GM18511 (cell line): ENCODE measurements at regions not wholly inside any gene's neighbourhood (a gene's known extent, or its start where the extent isn't known, plus 50 kb on each side); places are given as distances from the start of the nearest gene placed in this dataset.
"Not testable (repeated sequence)": the region's sequence is repeated elsewhere in the genome, so short reads cannot be mapped to it uniquely, and the experiment has no call there.

Experiments
- ATAC-seq: cut with Tn5 transposase; IDR thresholded peaks from one replicate; pipeline ENCODE4 v1.9.1; 2021; ENCODE audit warnings: mild to moderate bottlenecking, moderate library complexity; ENCODE audit not compliant: unreplicated experiment

DNA sequence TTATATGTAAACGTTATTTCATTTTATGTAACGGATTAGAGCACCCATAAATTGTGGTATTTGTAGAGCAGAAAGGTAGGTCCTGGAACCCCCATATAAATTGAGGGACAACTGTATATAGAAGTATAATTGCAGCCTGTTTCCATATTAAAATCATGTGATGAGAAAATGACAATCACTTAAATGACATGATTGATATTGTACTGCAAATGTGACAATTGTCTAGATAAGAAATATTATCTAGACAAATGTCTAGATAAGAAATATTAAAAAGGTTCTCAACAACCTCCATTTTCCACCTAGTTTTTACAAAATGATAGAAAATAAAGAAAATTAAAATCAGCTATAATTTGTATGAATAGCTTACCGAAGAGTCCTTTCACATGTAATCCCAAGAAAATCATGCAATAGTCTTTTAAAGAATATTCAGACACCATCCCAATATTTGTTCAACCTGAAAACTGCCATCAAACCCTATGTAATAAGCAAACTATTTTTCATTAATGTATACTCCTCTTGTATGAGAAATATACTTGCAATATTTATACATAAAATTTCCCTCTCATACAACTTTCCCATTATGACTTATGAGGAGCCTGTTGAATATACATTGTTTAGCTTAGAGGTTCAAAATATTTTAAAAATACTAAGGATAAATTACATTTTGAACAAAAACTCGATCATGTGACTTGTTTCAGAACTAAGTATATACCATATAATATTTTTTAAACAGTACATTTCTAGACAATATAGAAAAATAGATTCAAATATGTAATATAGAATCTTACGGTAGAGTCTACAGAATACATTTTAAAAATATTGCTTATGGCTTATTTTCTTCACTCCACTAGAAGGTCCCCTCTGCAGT, 153.2 kb downstream of the CRPPA start:
- ATAC-seq = no peak

DNA sequence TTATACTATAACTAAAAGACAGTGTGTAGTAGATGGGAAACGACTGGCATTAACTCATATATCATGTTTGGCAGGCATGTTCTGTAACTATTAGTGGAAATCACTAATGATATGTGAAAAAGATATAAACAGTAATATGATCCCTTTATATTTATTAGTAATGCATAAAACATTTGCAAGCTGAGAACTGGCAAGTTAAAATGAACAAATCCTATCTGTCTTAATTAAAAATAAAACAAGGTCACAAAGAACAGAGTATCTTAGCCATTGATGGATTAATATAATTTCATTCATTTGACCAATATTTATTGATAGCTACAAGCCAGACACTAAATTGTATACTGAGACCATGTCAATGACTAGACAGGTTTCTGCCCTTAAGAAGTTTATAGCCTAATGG, 154.5 kb downstream of the CRPPA start:
- no peak for ATAC-seq

DNA sequence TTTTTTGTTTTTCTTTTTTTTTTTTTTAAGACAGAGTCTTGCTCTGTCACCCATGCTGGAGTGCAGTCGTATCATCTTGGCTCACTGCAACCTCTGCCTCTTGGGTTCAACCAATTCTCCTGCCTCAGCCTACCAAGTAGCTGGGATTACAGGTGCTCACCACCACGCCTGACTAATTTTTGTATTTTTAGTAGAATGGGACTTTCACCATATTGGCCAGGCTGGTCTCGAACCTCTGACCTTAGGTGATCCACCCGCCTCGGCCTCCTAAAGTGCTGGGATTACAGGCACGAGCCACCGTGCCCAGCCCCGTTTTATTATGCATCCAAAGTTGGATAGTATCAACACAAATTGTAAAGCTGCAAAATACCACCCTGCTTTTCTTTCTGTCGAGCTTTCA, 154.9 kb downstream of the CRPPA start:
- not testable (repeated sequence) for ATAC-seq

DNA sequence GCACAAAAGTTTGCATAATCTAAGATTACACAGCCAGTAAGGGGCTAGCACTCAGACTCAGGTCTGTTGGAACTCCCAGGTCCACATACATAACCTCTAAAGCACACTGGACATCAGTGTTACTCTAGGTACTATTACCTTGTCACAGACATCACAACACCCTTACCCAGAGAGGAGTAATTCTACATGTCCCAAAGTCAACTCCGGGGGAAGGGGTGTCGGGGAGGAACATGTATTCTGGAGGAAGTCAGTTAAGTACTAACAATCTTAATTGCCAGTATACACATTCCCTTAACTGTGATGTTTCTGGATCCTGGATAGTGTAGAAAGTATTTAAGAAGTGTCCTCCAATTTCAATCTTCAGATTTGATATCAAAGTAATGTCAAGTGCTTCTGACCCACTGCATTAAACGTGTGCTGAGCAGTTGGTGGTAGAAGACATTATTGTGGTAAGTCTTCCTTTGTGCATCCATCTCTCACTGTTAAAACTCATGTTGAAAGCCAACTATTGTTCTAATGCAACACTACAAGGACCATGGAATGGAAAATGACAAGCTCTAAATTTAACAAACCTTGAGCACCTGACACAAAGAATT, 155.4 kb downstream of the CRPPA start:
- ATAC-seq = no peak

DNA sequence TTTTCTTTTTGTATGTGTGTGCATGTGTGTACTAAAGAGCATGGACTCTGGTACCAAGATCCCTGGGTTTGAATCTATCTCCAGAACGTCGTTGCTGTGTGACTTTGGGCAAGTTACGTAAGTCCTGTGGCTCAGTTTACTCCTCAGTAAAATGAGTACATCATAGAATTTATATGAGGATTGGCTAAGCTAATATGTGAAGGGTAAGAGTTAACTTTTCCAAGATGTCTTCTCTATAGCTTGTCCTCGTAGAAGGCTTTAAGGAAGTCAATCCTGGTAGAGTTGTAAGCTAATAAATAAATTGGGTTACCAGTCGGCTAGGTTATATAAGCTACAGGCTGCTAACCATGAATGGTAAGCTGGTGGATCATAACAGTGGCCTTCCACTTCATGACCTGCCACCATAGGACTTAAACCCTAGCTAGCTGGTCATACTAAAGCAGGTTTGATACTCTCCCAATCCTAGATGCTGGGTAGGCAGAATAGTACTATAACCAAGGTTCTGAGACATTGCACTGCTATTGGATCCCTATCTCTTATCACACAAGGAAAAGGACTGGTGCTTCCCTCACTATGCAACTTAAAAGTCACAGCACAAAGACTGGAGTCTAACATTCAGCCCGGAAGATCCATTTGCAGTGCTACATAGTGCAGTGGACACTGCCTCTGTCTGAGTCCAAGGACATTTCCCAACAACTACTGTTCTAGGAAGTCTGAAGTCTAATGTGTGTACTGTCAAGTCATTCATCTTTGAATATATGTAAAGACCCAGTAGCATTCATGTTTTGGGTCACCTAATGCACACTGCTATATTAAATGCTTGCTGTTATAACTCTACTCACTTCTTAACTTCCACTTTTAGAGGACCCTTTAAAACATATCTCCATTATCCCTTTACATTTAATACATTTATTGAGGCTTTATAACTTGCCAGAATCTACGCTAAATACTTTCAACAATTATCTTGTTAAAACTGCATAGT, 156.2 kb downstream of the CRPPA start:
- ATAC-seq = no peak

DNA sequence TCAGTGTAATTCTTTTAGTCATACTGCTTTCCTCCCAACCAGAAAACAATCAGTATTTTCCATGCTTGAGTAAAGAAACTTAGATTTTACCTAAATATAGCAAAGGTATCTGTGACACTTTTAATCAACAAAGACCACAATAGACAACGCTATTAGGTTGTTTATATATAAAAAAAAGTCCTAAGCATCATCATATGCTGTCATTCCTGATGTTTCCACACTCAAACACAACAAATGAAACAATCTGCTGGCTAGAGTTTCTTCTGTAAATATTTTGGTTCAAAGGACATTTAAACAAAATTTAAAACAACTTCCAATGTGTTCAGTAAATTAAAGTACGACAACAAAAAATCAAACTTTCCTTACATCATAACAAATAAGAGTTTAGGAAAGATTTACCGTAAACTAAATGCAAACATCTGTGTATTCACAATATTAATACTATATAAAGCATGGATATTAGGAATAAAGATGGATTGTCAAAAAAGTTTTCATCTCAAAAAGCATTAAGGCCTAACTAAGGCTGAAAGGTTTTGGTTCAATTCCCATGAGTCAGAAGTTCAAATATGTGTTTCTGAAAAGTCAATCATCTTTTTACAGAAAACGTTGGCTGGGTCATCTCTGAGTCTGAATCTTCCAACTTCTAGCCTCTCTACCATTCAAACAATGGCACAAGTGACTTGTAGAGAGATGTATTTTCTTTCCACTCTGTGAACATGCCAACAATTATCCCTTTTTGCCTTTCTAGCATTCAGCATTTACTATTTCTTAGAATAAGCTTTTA, 157.1 kb downstream of the CRPPA start:
- ATAC-seq = no peak

DNA sequence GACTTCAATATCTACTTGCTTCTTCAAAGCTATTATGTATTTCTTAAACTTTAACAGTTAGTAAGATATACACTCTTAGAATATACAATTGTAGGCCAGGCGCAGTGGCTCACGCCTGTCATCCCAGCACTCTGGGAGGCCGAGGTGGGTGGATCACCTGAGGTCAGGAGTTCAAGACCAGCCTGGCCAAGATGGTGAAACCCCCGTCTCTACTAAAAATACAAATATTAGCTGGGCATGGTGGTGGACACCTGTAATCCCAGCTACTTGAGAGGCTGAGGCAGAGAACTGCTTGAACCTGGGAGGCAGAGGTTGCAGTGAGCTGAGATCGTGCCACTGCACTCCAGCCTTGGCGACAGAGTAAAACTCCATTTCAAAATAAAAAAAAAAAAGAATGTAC, 158.0 kb downstream of the CRPPA start:
- not testable (repeated sequence) for ATAC-seq

DNA sequence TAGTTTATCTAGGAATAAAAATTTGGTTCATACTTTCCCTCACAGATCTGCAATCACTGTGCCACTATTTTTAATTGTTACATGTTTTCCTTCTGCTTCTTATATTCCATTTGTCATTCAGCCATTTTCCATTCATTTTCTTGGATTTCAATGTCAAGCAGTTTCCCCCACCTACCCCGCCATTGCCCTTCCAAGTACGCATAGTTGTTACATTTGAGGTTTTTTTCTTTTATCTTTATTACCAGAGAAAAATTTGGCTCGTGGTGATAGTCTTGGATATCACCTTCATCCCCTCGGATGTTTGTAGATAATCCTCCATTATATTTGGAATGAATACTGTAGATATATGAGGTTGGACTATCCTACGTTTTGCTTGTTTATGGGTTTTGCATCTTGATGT, 159.7 kb downstream of the CRPPA start:
- no peak for ATAC-seq

DNA sequence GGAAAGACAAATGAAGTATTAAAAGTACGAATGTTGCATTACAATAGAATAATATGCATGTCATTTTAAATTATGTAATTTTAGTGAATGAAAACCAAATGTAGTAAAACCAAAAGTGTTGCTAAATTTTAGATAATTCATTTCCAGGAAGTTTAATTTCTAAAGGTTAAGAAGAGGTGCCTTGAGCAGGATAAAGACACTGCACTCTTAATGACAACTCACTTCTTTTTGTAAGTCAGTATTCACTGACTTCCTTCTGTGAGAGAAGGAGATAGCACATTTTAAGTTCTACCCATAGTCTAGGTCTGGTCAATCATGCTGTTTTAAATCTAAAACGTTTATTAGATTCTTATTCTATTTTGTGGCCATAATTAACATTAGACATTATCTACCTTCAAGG, 160.2 kb downstream of the CRPPA start:
- no peak for ATAC-seq

DNA sequence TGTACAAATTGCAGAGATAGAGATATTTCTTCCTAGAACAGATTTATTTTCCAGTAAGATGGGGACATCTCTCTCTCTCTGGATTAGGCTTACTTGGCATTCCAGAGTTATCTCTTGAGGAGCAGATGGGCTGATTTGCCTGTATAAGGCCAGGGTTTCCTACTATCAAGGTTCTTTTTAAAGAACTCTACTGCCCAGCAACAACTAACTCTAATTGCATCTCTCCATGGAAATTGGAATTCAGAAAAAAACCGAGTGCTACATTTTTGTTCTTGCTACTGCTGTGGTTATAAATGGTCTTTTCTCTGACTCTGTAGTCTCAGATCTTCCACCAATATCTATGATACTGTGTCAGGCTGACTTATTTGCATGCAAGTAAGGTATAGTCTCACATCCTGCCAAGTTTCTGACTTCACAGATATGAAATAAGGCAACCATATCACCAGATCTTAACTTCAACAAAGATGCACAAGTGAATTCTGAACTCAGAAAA, 161.1 kb downstream of the CRPPA start:
- ATAC-seq = peak; percentile 93

DNA sequence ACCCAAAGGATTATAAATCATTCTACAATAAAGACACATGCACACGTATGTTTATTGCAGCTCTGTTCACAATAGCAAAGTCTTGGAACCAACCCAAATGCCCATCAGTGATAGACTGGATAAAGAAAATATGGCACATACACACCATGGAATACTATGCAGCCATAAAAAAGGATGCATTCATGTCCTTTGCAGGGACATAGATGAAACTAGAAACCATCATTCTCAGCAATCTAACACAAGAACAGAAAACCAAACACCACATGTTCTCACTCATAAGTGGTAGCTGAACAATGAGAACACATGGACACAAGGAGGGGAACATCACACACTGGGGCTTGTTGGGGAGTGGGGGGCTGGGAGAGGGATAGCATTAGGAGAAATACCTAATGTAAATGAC, 164.9 kb downstream of the CRPPA start:
- ATAC-seq = not testable (repeated sequence)

DNA sequence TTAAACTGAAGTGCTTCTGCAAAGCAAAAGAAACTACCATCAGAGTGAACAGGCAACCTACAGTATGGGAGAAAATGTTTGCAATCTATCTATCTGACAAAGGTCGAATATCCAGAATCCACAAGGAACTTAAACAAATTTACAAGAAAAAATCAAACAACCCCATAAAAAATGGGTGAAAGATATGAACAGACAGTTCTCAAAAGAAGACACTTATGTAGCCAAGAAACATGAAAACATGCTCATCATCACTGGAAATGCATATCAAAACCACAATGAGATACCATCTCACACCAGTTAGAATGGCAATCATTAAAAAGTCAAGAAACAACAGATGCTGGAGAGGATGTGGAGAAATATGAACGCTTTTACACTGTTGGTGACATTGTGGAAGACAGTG, 165.4 kb downstream of the CRPPA start:
- ATAC-seq = not testable (repeated sequence)

DNA sequence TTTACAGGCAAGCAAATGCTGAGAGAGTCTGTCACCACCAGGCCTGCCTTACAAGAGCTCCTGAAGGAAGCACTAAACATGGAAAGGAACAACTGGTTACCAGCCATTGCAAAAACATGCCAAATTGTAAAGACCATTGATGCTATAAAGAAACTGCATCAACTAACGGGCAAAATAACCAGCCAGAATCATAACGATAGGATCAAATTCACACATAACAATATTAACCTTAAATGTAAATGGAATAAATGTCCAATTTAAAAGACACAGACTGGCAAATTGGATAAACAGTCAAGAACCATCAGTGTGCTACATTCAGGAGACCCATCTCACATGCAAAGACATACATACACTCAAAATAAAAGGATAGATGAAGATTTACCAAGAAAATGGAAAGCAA, 170.7 kb downstream of the CRPPA start:
- ATAC-seq = not testable (repeated sequence)

DNA sequence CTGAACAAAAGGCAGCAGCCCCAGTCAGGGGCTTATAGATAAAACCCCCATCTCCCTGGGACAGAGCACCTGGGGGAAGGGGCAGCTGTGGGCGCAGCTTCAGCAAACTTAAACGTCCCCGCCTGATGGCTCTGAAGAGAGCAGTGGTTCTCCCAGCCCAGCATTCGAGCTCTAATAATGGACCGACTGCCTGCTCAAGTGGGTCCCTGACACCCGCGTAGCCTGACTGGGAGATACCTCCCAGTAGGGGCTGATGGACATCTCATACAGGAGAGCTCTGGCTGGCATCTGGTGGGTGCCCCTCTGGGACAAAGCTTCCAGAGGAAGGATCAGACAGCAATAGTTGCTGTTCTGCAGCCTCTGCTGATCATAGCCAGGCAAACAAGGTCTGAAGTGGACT, 172.1 kb downstream of the CRPPA start:
- not testable (repeated sequence) for ATAC-seq

DNA sequence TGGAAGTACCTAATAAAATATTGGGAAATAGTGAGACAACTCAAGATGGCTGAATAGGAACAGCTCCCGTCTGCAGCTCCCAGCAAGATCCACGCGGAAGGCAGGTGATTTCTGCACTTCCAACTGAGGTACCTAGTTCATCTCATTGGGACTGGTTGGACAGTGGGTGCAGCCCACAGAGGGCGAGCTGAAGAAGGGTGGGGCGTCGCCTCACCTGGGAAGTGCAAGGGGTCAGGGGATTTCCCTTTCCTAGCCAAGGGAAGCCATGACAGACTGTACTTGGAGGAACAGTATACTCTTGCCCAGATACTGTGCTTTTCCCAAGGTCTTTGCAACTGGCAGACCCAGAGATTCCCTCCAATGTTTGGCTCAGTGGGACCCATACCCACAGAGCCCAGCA, 172.8 kb downstream of the CRPPA start:
- not testable (repeated sequence) for ATAC-seq

DNA sequence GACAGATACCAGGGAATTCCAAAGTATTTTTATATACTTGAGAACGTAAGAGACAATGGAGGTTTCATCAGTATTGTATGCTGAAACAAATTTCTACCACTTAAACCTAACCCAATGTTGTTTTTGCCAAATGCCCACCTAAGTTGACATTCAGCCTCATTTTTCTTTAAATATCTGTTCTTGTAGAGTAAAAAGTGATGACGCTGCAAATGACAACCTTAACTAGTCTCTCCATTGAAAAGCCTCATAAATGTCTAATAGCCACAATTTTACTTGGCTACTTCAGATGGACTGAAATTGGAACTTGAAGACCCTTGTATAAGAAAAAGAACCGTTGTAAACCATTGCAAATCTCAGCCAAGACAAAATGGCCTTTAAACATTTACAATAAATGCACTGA, 176.9 kb downstream of the CRPPA start:
- no peak for ATAC-seq

DNA sequence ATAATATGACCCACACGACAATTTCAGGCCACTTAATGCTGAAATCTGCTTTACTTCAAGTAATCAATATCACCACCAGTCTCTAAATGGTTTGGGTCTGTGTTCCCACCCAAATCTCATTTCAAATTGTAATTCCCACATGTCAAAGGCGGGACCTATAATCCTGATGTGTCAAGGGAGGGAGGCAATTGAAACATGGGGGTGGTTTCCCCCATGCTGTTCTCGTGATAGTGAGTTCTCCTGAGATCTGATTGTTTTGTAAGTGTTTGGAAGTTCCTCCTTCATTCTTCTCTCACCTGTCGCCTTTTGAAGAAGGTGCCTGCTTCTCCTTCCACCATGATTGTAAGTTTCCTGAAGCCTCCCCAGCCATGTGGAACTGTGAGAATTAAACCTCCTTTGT, 178.4 kb downstream of the CRPPA start:
- ATAC-seq = no peak

DNA sequence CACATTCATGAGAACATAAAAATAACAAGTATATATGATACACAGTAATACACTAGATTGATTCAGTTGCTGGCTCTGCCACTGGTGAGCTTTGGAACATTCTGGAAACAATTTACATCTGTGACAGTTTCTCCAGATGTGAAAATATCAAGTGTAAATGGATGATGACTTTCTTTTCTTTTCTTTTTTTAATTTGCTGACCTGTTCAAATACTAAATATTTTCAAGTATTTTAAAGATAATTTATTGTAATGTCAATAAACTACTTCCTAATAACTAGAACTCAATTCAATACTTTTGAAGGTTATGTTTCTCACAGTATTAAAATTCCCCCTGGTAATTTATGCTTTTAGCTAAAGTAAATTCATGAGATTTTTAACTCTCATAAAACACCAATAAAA, 180.3 kb downstream of the CRPPA start:
- no peak for ATAC-seq

DNA sequence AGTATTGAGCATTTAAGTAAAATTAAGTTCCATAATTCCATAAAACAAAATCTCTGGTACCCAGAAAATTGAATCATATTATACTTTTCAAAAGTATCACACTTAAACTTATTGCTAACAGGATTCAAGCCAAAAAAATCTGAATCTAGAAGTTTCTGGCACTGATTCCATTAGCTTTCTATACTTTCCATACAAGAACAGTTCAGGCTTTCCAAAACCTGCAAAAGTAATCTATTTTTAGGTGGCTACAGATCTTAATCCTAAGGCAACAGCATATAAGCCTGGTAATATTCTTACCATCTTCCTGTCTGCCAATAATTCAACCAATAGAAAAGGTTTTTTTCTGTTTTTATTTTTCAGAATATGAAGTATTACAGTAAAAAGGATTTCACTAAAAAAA, 185.0 kb downstream of the CRPPA start:
- ATAC-seq = no peak
